Neuron (in vitro differentiated cells): ENCODE measurements at regions not wholly inside any gene's neighbourhood (a gene's known extent, or its start where the extent isn't known, plus 50 kb on each side); places are given as distances from the start of the nearest gene placed in this dataset.

Source experiments
- H2AFZ ChIP-seq: one replicate; pipeline ENCODE4 v1.6.1; 2013; ENCODE audit warnings: low read depth, mild to moderate bottlenecking, inconsistent platforms, low read length, moderate library complexity
- H3K27me3 ChIP-seq: one replicate; pipeline ENCODE4 v1.6.1; 2013; ENCODE audit warnings: low read length; ENCODE audit not compliant: insufficient read depth
- H3K36me3 ChIP-seq: one replicate; pipeline ENCODE4 v1.6.1; 2013; ENCODE audit warnings: low read length; ENCODE audit not compliant: insufficient read depth
- H3K4me1 ChIP-seq: one replicate; pipeline ENCODE4 v1.6.1; 2013; ENCODE audit warnings: low read length; ENCODE audit not compliant: insufficient read depth
- H3K4me3 ChIP-seq: 2 replicates; pipeline ENCODE4 v1.5.1; 2013; ENCODE audit warnings: mild to moderate bottlenecking, low read length, moderate library complexity
- H3K9me3 ChIP-seq: one replicate; pipeline ENCODE4 v1.6.1; 2013; ENCODE audit warnings: low read length

DNA sequence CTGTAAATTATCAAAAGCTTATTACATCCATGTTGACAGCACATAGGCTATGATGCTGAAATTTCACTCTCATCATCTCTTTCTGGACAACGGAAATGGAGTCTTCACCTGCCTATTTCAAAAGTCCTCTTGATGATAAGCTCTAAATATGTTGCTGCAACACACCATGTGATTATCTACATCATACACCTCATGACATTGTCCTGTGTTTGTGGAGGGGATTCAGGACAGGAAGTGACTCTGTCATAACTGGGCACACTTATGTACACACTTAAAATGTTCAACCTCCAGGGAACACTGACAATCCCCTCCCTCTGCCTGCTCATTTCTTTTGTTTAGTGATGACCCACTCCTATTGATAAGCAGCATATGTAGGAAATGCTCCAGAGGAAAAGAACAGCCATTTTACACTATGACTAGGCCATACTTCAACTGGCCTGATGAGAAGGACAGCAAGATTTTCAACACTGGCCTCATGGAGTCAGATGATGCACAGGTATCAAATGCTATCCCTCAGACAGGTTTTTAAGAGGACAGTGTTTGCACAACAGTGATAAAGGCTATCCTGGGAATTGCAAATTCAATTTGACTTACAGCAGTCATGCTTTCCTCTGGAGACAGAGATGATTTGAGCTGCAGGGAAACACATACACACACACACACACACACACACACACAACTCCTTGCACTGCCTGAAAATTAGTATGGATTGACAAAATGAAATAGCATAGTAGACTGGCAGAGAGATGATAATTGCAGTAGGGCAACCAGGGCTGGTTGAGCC is 163.3 kb upstream of the RASGEF1B start:
- Histone ChIP-seq H3K4me3 (no peak overlapping the region), H2AFZ (no peak overlapping the region), H3K9me3 (no peaks in the 10 kb centered on the region), H3K27me3 (no peaks in the 10 kb centered on the region), H3K36me3 (no peaks in the 10 kb centered on the region), H3K4me1 (no peaks in the 10 kb centered on the region)

DNA sequence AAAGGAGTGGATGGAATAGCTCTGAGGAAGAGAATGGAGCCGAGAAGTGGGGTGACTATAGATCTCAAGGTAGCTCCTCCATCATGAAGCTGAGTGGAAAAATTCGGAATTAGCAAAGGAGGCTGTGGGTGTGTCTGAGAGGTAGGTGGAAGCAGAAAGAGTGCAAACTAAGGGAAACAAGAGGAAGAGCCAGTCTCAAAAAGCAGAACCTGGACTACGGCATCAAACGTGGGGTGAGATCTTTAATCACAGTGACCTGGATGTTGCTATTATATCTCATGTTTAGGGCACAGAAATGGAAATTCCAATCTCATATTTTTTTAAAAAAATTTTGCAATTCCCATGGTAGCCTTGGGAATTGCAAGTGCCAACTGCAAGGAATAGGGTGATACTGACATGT is 162.5 kb upstream of the RASGEF1B start:
- Histone ChIP-seq H3K27me3 (no peaks in the 10 kb centered on the region), H3K36me3 (no peaks in the 10 kb centered on the region), H2AFZ (no peak overlapping the region), H3K9me3 (no peaks in the 10 kb centered on the region), H3K4me1 (no peaks in the 10 kb centered on the region), H3K4me3 (no peak overlapping the region)

DNA sequence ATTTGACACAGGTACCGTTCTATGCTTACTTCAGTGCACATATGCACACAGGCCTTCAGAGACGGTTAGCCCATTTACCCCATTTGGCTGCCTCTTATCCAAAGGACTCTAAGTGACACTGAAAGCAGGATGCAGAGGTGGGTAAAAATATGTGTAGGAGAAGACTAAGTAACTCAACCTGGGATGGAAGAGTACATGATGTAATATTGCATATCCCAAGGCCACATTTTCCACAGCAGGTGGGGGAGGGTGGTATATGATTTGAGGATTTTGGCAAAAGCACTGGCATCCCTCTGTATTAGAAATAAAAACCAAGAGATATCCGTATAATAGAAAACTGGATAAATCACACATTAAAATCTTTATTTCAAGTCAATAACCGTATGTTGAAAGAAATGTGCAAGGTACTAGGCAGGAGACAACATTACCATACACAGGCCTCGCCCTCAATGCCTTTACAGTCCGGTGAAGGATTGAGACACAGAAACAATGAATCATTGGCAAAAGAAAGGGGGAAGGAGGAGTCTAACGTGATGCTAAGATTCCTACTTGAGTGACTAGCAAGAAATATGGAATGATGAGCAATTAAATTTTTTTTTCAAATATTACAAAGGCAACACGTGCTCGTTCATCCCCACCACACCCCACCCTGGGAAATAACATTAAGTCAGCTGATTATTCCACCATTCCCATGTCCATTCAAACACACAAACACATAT is 161.0 kb upstream of the RASGEF1B start:
- H3K4me1 ChIP-seq = no peaks in the 10 kb centered on the region
- H3K4me3 ChIP-seq = no peak overlapping the region
- H2AFZ ChIP-seq = no peak overlapping the region
- no peaks in the 10 kb centered on the region for H3K36me3 ChIP-seq
- no peaks in the 10 kb centered on the region for H3K27me3 ChIP-seq
- H3K9me3 ChIP-seq = no peaks in the 10 kb centered on the region

DNA sequence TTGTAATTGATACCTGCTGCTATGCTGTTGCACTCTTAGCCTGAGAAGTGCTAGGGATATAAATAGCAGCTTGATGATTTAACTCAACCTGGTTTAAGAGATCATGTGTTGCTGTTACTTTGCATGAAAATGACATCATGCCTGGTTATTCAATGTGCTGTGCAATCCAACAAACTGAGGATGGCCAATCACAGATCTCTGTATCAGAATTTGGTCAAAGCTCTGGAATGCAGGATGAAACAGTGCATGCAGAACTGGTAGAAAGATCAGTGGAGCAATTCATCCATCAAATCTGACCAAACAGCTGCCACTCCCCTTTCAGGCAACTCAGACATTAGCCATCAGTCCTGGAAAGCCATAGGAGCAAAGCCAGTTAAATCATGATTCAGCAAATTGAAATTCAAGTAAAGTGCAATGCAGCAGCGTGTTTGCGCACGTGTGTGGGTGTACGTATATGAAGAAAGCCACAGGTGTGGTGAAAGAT is 160.3 kb upstream of the RASGEF1B start:
- Histone ChIP-seq H3K4me3 (no peak overlapping the region), H3K27me3 (no peaks in the 10 kb centered on the region), H3K36me3 (no peaks in the 10 kb centered on the region), H2AFZ (no peak overlapping the region), H3K4me1 (no peaks in the 10 kb centered on the region), H3K9me3 (no peaks in the 10 kb centered on the region)

DNA sequence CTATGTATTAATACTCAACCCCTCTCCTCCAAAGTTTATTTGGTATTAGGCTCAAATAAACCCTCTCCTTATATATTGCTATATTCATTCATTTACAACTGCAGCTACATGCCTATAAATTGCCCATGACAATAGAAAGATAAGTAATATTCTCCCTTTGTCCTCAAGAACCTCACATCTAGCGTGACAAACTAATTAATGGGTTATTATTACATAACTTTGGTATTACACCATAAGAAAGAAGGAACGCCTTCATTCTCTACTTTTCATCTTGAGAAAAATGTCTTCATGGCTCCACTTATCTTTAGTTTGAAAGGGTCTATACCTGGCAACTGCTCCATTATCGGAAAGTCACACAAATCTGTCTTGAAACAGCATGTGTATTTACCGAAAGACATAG is 157.7 kb upstream of the RASGEF1B start:
- H3K9me3 ChIP-seq = no peaks in the 10 kb centered on the region
- no peaks in the 10 kb centered on the region for H3K4me1 ChIP-seq
- no peak overlapping the region for H3K4me3 ChIP-seq
- no peak overlapping the region for H2AFZ ChIP-seq
- no peaks in the 10 kb centered on the region for H3K27me3 ChIP-seq
- H3K36me3 ChIP-seq = no peaks in the 10 kb centered on the region

DNA sequence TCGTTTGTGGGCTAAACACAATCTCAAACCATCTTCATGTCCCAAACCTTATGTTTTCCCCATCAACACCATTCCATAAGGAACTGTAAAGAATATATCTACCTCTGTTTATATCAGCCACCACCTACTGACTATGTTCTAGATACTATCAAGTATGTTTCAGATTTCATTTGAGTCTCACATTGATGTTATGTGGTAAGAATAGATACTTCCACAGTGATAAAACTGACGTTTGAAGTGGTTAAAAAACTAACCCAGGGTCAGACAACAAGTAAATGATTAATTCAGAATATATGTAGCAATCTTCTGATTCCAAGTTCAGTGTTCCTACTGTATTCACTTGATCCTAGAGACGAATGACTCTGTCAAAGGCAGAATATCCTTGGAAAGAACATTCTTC is 156.8 kb upstream of the RASGEF1B start:
- no peaks in the 10 kb centered on the region for H3K9me3 ChIP-seq
- no peaks in the 10 kb centered on the region for H3K4me1 ChIP-seq
- no peak overlapping the region for H3K4me3 ChIP-seq
- H2AFZ ChIP-seq = no peak overlapping the region
- no peaks in the 10 kb centered on the region for H3K27me3 ChIP-seq
- H3K36me3 ChIP-seq = no peaks in the 10 kb centered on the region

DNA sequence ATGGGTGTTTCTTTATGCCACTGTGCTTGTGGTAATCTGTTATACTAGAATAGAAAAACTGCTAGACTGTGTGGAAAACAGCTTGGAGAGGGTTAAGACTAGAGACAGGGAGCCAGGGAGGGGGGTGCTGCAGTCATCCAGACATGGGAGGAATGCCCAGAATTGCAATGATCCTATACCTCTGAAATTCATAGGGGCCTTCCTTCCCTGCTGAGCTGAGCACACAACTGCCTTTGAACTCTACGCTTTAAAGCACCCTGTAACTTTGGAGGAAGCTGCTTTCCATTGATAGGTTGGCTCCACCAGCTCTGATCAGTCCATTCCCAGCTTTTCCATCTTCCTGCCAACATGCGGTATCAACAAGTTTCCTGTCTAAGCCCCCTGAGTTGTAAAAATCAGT is 155.9 kb upstream of the RASGEF1B start:
- Histone ChIP-seq H3K27me3 (no peaks in the 10 kb centered on the region), H3K4me3 (no peak overlapping the region), H2AFZ (no peak overlapping the region), H3K9me3 (no peaks in the 10 kb centered on the region), H3K36me3 (no peaks in the 10 kb centered on the region), H3K4me1 (no peaks in the 10 kb centered on the region)

DNA sequence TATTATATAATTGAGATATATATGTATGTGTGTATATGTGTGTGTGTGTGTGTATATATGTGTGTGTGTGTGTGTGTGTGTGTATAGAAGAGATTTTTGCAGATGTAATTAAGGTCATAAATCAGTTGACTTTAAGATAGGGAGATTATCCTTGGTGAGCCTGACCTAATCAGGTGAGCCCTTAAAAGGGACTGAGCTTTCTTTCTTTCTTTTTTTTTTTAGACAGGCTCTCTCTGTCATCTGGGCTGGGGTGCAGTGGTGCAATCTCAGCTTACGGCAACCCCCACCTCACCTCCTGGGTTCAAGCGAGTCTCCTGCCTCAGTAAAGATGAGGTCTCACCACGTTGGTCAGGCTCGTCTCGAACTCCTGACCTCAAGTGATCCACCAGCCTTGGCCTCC is 155.1 kb upstream of the RASGEF1B start:
- Histone ChIP-seq H3K27me3 (no peaks in the 10 kb centered on the region), H3K36me3 (no peaks in the 10 kb centered on the region), H2AFZ (no peak overlapping the region), H3K4me3 (no peak overlapping the region), H3K9me3 (no peaks in the 10 kb centered on the region), H3K4me1 (no peaks in the 10 kb centered on the region)

DNA sequence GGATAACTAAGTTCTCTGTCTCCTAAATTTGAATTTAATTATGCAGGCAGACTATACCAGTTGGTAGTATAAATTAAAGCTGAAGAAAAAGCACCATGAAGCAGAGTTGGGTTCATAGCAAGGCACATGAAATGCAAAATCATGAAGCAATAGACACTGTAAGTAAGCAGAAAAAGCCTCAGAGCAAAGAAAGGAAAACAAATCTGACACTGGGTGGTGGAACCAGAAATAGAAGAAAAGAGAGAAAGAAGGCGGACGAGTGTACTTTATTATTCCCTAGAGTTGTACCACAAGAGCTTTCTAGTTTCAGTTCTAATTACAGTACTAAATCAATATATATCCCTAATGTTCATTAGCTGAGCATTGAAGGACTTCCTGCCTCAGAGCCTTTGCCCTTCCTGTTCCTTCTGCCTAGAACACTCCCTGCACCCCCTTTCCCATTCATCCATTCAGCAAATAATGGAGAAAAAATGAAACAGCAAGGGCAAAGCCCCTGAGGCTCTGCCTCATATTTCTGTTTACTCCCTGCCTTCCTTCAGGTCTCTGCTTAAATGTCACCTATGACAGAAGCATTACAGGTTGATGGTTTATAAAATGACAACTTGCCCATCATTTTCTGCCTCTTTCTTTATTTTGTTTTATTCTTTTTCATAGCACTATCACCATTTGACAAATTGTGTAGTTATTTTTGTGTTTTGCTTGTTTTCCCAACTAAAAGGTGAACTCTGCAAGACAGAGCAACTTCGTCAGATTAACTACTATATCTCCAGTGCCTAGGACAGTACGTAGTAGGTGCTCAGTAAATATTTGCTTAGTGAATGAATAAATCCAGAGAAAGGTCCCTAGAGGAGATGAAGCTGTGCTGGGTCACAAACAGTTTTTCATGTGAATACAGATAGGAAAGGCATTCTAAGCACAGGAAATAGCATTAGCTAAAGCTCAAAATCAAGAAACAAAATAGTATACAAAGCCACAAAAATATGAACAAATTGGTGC is 154.0 kb upstream of the RASGEF1B start:
- Histone ChIP-seq H3K9me3 (no peaks in the 10 kb centered on the region), H3K27me3 (no peaks in the 10 kb centered on the region)

DNA sequence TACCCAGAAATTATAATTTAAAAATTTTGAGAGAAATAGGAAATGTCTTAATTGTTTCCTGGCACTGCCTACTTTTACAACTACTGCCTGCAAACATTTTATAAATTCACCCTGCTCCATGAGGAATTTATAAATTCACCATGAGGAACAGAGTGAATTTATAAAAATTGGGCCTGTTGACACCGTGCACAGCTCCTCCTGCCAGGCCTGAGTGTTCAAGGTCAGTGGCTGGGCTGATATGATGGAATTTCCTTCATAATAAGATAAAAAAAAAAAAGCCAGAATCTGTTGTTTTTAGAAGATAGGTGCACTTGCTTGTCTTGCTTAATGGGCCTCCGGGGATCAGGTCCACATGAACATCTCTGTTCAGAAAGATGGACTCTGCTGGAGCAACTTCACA is 151.7 kb upstream of the RASGEF1B start:
- H3K36me3 ChIP-seq = no peaks in the 10 kb centered on the region
- H2AFZ ChIP-seq = no peak overlapping the region
- no peaks in the 10 kb centered on the region for H3K4me1 ChIP-seq
- H3K4me3 ChIP-seq = no peak overlapping the region
- H3K27me3 ChIP-seq = no peaks in the 10 kb centered on the region
- H3K9me3 ChIP-seq = no peaks in the 10 kb centered on the region

More for the DNA sequence above, 154.0 kb upstream of the RASGEF1B start:
- H3K36me3 ChIP-seq = no peaks in the 10 kb centered on the region
- no peak overlapping the region for H2AFZ ChIP-seq
- H3K4me3 ChIP-seq = no peak overlapping the region
- H3K4me1 ChIP-seq = no peaks in the 10 kb centered on the region

DNA sequence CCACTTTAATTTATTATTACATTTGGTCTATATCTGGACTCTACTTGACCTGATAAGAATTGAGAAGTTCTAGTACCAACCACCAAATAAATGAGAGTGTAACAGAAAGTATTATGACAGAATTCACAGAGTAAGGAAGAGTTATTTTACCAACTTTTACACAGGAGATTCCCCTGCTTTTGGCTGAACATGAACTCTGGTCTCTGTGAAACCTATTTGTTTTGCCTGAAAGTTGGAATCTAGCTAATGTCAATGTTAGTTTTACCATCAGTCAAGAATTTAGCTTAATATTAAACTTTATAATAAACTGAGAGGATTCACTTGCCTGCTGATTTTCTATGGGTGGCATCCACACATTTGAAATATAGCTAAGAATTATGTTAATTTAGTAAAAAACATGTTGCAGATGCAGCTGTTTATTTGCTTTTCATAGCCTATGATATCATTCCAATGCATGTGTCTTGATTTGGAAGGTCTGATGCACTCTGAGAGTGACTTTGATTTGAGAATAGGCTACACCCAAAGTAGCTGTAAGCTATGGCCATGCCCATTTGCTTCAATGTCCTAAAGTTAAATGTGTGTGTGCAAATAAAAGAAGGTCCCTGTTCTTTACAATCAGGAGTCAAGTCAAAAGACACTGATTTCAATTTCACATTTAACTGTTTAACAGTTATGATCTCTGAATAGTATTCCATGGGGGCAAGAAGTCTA is 150.9 kb upstream of the RASGEF1B start:
- no peaks in the 10 kb centered on the region for H3K9me3 ChIP-seq
- no peaks in the 10 kb centered on the region for H3K4me1 ChIP-seq

DNA sequence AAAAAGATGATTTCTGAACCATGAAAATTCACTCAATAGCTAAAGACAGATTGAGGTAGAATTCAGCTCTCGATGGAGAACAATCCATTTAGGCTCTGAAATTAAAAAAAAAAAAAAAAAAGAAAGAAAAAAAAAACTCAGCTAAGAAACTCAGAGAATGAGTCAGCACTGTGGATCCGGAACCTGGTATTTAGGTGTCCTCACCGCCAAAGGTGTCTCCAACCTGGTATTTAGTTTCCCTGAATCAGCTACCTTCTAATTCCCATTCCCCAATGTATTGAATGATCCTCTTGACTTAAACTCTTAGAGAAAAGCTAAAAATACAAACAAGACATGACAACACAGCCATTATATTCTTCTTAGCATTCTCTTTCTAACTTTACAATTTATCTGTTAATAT is 150.3 kb upstream of the RASGEF1B start:
- H3K9me3 ChIP-seq = no peaks in the 10 kb centered on the region
- no peak overlapping the region for H3K4me3 ChIP-seq
- H3K4me1 ChIP-seq = no peaks in the 10 kb centered on the region
- H2AFZ ChIP-seq = no peak overlapping the region
- no peaks in the 10 kb centered on the region for H3K27me3 ChIP-seq
- H3K36me3 ChIP-seq = no peaks in the 10 kb centered on the region

More for the DNA sequence above, 150.9 kb upstream of the RASGEF1B start:
- Histone ChIP-seq H3K4me3 (no peak overlapping the region), H2AFZ (no peak overlapping the region), H3K36me3 (no peaks in the 10 kb centered on the region), H3K27me3 (no peaks in the 10 kb centered on the region)
